IPS DF 6.9 (cell line): ENCODE measurements at regions not wholly inside any gene's neighbourhood (a gene's known extent, or its start where the extent isn't known, plus 50 kb on each side); places are given as distances from the start of the nearest gene placed in this dataset.
"Not testable (repeated sequence)": the region's sequence is repeated elsewhere in the genome, so short reads cannot be mapped to it uniquely, and the experiment has no call there.

Experiments
- DNase-seq: peaks from one replicate; pipeline ENCODE4 v3.0.0-alpha.2; 2013; ENCODE audit warnings: low read depth, low spot score
- H3K27ac ChIP-seq: one replicate; pipeline ENCODE4 v1.5.1; 2013; ENCODE audit warnings: low read length, control low read depth
- H3K27me3 ChIP-seq: 2 replicates; pipeline ENCODE4 v1.6.1; 2013; ENCODE audit warnings: mild to moderate bottlenecking, low read length; ENCODE audit not compliant: control insufficient read depth, insufficient read depth
- H3K36me3 ChIP-seq: 2 replicates; pipeline ENCODE4 v1.6.1; 2013; ENCODE audit warnings: low read length; ENCODE audit not compliant: control insufficient read depth, insufficient read depth
- H3K4me1 ChIP-seq: 2 replicates; pipeline ENCODE4 v1.6.1; 2013; ENCODE audit warnings: low read length; ENCODE audit not compliant: control insufficient read depth, insufficient read depth
- H3K4me3 ChIP-seq: 2 replicates; pipeline ENCODE4 v1.5.1; 2013; ENCODE audit warnings: mild to moderate bottlenecking, low read length
- H3K9me3 ChIP-seq: 2 replicates; pipeline ENCODE4 v1.6.1; 2013; ENCODE audit warnings: low read length, inconsistent platforms; ENCODE audit not compliant: control insufficient read depth, insufficient read depth
- WGBS: extraction: QIAGEN DNeasy Blood & Tissue Kit; methylation state at CpG from one replicate; pipeline ENCODE4 v1.1.7; 2013; ENCODE audit warnings: mixed read lengths, missing lambda C conversion rate; ENCODE audit not compliant: insufficient read length, insufficient coverage; 5-methylcytosine and 5-hydroxymethylcytosine counted together

DNA sequence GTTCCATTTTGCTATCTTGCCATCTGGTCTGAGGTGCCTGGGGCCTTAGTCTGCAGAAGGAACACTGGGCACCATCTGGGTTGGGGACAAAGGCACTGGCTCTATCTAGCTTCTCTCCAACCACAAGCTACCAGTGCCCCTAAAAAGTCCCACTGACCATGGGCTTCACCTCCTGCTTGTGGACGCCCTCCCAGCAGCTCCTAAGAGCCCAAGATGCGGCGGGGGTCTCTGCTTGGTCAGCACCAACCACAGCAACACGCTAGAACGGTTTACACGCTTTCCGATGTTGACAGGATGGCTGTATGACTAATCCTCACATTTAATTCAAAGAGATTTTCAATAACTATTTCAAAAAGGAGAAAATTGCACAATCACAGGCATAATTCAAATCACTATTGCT lies 80.4 kb upstream of the TNK2 start:
- H3K4me3 ChIP-seq, H3K36me3 ChIP-seq, DNase-seq, H3K9me3 ChIP-seq, H3K27me3 ChIP-seq, H3K27ac ChIP-seq, H3K4me1 ChIP-seq: not testable (repeated sequence)
- no CpG with 5 or more reads among the region's 7 CpGs for WGBS

DNA sequence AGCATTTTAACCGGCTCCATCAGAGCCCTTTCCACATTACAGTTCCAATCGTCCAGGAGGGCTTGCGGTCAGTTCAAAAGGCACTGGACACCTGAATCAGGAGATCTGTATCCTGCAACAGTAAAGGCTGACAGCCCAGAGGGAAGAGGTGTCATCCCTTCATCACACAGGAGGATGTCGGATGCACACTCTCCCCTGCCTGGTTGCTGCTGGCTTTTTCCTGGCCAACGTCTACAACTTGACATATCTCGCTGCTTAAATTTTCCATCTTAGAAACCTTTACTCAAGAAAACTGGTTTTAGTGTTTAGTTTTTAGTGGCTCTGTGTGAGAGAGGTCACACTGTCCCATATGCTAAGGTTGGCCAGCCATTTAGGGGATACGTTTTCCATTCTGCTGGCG lies 78.7 kb upstream of the TNK2 start:
- H3K9me3 ChIP-seq, H3K4me1 ChIP-seq, H3K4me3 ChIP-seq, H3K36me3 ChIP-seq, DNase-seq, H3K27ac ChIP-seq, H3K27me3 ChIP-seq: not testable (repeated sequence)
- no CpG with 5 or more reads among the region's 8 CpGs for WGBS

DNA sequence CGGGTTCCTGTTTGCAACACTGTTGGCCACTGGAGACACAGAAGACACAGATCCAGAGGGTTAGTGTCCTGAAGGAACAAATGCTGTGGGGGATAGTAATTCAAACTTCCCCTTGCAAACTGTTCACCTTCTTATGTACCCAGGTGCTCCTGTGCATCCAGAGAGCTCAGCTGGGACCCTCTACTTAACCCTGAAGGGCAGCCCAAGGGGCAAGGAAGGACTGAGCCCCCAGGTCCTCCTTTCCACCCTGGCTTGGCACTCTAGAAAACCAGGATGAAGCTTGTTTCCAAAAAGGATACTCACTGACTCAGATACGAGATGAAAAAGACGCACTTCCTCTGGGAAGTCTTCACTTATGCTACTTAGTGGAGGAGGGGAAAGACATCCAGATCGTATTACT lies 78.2 kb upstream of the TNK2 start:
- not testable (repeated sequence) for H3K27ac ChIP-seq, H3K4me1 ChIP-seq, DNase-seq, H3K4me3 ChIP-seq, H3K36me3 ChIP-seq, H3K9me3 ChIP-seq, H3K27me3 ChIP-seq
- no CpG with 5 or more reads among the region's 4 CpGs for WGBS

DNA sequence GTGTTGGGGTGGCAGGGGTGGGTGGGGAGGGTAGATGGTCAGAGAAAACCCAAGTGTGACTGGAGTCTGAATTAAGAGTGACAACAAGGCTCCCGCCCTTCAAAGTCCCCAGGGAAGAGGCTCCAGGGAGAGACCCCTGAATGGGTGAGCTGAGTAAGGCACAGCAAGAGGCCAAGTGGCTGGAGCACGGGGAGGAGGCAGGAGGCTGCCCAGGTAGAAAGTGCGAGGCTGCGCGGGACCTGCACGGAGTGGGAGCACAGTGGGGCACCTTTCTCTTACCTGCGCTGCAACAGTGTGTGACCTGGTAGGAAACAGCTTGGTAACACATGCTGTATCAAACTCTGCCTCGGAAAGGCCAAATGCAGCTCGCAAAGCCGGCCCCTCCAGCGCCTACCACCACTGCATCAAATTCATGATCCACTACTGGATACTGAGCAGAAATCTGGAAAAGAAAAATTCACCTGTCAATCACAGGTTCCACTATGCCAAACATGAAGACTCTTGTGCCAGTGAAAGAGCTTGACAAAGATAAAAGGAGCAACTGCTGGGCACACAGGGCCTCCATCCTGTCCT lies 77.1 kb upstream of the TNK2 start:
- H3K9me3 ChIP-seq, H3K4me1 ChIP-seq, H3K4me3 ChIP-seq, DNase-seq, H3K27me3 ChIP-seq, H3K27ac ChIP-seq, H3K36me3 ChIP-seq: not testable (repeated sequence)
- no CpG with 5 or more reads among the region's 11 CpGs for WGBS

DNA sequence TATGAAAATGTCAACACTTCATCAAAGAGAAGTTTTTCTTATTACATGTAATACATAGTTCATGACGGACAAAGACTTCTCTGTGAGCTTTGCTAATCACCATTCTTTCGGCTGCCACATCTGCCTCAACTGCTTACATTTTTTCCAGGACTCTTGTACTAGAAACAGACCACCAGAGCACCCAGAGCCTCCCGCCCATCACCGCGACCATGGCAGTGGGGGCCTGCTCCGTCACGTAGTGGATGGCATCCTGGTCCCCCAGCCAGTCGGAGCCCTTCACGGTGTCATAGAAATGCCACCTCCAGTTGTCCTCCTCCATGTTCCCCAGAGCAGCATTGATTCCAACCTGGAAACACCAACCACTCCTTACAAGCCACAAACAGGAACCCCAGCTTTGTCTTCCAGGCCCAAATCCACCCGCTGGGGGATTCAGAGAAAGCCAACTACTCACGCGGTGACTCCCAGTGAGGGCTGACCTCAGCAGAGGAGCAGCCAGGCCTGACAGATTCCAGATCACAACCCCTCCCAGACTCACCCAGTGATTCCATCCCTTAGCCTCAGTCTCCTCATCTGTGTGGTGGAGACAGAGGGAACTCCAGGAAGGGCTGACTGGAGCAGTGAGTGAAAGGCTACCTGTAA lies 76.2 kb upstream of the TNK2 start:
- DNase-seq, H3K4me1 ChIP-seq, H3K9me3 ChIP-seq, H3K27ac ChIP-seq, H3K27me3 ChIP-seq, H3K4me3 ChIP-seq, H3K36me3 ChIP-seq: not testable (repeated sequence)
- no CpG with 5 or more reads among the region's 12 CpGs for WGBS

DNA sequence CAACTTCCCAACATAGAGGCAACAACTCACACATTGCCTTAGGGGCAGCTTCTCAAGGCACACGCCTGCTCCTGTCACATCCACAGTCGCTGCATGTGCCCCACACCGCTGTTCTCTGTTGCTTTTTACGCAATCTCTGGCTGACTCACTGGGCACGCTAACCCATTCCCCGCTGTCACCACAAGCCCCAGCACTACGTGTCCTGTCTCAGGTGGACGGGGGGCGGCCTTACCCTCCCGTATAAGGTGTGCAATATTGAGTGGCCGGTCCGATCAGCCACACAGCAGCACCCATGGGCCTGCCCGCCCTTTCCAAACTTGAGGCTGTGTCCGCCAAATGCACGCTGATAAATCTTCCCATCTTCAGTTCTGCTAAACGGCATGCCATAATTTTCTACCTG lies 75.5 kb upstream of the TNK2 start:
- not testable (repeated sequence) for DNase-seq, H3K27ac ChIP-seq, H3K36me3 ChIP-seq, H3K4me3 ChIP-seq, H3K9me3 ChIP-seq, H3K27me3 ChIP-seq, H3K4me1 ChIP-seq
- WGBS: no CpG with 5 or more reads among the region's 16 CpGs

DNA sequence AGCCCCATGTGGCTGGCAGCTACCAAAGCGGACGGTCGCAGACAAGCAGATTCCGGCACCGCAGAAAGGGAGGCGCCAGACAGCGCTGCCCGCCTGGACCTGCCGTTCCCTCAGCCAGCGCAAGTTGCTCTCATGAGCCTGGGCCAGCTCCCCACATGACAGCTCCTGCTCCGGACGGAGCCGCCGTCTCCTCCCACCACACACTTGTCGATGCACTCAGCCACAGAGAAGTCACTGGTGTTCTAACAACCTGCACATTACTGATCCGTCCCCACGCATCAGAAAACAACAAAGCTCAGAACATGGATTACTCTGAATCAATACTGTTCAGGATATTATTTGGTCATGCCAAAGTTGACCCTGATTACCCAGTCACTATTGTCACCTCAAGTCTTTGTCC lies 74.4 kb upstream of the TNK2 start:
- H3K4me3 ChIP-seq, H3K36me3 ChIP-seq, H3K9me3 ChIP-seq, H3K27ac ChIP-seq, DNase-seq, H3K27me3 ChIP-seq, H3K4me1 ChIP-seq: not testable (repeated sequence)
- no CpG with 5 or more reads among the region's 17 CpGs for WGBS

DNA sequence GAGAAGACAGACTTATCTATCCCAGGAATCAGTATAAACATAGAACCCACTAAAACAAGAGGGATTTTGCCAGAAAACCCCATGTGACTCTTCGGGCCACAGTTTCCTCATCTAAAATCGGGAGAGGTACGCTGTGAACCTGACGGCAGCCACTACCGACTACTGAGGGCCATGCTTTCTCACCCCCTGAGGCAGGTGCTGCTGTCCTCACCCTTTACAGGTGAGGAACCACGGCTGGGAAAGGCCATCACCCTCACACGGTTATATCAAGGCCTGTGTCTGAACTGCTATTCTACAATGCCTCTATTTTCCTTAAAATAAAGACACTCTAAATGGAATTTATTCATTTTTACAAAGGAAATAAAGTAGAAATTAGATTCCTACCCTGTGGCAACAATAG lies 73.4 kb upstream of the TNK2 start:
- H3K27me3 ChIP-seq, H3K4me3 ChIP-seq, H3K27ac ChIP-seq, DNase-seq, H3K9me3 ChIP-seq, H3K4me1 ChIP-seq, H3K36me3 ChIP-seq: not testable (repeated sequence)
- no CpG with 5 or more reads among the region's 7 CpGs for whole genome bisulfite sequencing

DNA sequence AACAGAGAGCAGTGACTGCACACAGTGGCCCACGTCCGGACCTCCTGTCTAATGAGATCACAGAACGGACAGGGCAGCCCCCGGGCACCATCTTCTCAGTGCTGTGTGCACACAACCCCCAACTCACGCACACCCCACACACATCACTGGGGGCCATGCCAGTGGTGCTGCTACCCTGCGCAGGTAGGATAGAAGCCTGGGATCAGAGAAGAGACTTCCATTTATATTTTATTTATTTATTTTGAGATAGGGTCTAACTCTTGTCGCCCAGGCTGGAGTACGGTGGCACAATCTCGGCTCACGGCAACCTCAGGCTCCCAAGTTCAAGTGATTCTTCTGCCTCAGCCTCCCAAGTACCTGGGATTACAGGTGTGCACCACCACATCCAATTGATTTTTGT lies 71.5 kb upstream of the TNK2 start:
- DNase-seq, H3K36me3 ChIP-seq, H3K9me3 ChIP-seq, H3K4me1 ChIP-seq, H3K27ac ChIP-seq, H3K4me3 ChIP-seq, H3K27me3 ChIP-seq: not testable (repeated sequence)
- no CpG with 5 or more reads among the region's 10 CpGs for WGBS

DNA sequence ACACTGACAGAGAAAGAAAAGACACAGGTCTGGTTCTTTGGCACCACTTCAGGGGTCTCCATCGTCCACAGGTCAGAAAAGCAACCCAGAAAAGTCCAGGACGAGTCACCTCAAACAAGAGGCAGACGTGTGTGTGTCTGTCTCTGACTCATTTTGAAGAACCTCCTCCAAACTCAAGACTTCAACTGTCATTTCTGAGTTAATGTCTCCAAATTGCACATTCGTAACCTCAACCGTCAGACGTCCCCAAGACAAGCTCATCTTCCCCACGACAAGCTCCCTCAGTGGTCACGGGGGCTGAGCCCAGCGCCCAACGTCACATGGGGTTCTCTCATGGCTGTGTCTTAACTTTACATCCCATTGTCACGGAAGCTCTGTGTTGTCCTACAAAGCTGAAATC lies 70.2 kb upstream of the TNK2 start:
- no CpG with 5 or more reads among the region's 11 CpGs for WGBS
- H3K27ac ChIP-seq, H3K36me3 ChIP-seq, H3K4me3 ChIP-seq, H3K4me1 ChIP-seq, H3K9me3 ChIP-seq, H3K27me3 ChIP-seq, DNase-seq: not testable (repeated sequence)

DNA sequence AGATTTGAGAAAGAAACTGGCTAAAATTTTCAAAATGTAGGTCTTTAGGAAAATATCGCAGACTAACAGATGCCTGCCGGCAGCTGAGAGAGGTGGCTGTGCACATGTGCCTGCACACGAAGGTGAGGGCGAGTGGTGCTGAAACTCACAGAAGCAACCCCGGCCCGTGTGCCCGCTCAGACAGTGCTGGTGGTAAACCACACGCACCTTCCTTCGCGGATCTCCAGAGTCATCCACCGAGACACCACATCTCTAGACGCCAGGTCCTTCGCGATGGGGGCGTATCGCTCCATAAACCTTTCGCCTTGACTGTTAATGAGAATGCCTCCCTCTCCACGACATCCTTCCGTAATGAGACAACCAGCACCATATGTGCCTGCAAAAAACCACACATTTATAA lies 68.5 kb upstream of the TNK2 start:
- no CpG with 5 or more reads among the region's 19 CpGs for WGBS

More for the DNA sequence above, 68.5 kb upstream of the TNK2 start:
- DNase-seq, H3K9me3 ChIP-seq, H3K36me3 ChIP-seq, H3K4me3 ChIP-seq, H3K4me1 ChIP-seq, H3K27me3 ChIP-seq, H3K27ac ChIP-seq: not testable (repeated sequence)
